Hepatocyte (in vitro differentiated cells): ENCODE measurements at regions not wholly inside any gene's neighbourhood (a gene's known extent, or its start where the extent isn't known, plus 50 kb on each side); places are given as distances from the start of the nearest gene placed in this dataset.

ENCODE experiments used
- DNase-seq: peaks from one replicate; pipeline ENCODE4 v3.0.0-alpha.2; 2016; ENCODE audit warnings: low spot score
- H2AFZ ChIP-seq: fragments of 200-600 bp; sonication (generic); 2 replicates; pipeline ENCODE4 v1.6.0; 2016; ENCODE audit warnings: antibody characterized with exemption, mild to moderate bottlenecking
- H3K27ac ChIP-seq: fragments of 200-600 bp; sonication (generic); 2 replicates; pipeline ENCODE4 v1.5.1; 2016; ENCODE audit warnings: mild to moderate bottlenecking
- H3K27me3 ChIP-seq: fragments of 200-600 bp; sonication (generic); 2 replicates; pipeline ENCODE4 v1.6.1; 2016
- H3K36me3 ChIP-seq: fragments of 200-600 bp; sonication (generic); replicated peaks from 2 replicates; pipeline ENCODE4 v1.5.1; 2016; ENCODE audit warnings: low read depth; ENCODE audit not compliant: insufficient read depth
- H3K4me1 ChIP-seq: fragments of 200-600 bp; sonication (generic); 2 replicates; pipeline ENCODE4 v1.5.1; 2016; ENCODE audit warnings: mild to moderate bottlenecking, moderate library complexity; ENCODE audit not compliant: insufficient read depth
- H3K4me2 ChIP-seq: fragments of 200-600 bp; sonication (generic); 2 replicates; pipeline ENCODE4 v1.6.0; 2016
- H3K4me3 ChIP-seq: fragments of 200-600 bp; sonication (generic); 2 replicates; pipeline ENCODE4 v1.5.1; 2016; ENCODE audit warnings: mild to moderate bottlenecking
- H3K79me2 ChIP-seq: fragments of 200-600 bp; sonication (generic); 2 replicates; pipeline ENCODE4 v1.6.0; 2017; ENCODE audit warnings: mild to moderate bottlenecking
- H3K9me2 ChIP-seq: fragments of 200-600 bp; sonication (generic); replicated peaks from 2 replicates; pipeline ENCODE4 v1.6.0; 2017; ENCODE audit warnings: mild to moderate bottlenecking; ENCODE audit not compliant: insufficient read depth
- H3K9me3 ChIP-seq: fragments of 200-600 bp; sonication (generic); 2 replicates; pipeline ENCODE4 v1.5.1; 2016; ENCODE audit warnings: low read depth, mild to moderate bottlenecking
- H4K20me1 ChIP-seq: fragments of 200-600 bp; sonication (generic); 2 replicates; pipeline ENCODE4 v1.6.0; 2016; ENCODE audit warnings: mild to moderate bottlenecking; ENCODE audit not compliant: insufficient read depth, poor library complexity, severe bottlenecking
- EZH2 ChIP-seq: fragments of 200-600 bp; sonication (generic); IDR thresholded peaks from 2 replicates; pipeline ENCODE4 v1.6.1; 2016; ENCODE audit warnings: antibody characterized with exemption, mild to moderate bottlenecking, borderline replicate concordance
- EZH2phosphoT487 ChIP-seq: fragments of 200-600 bp; sonication (generic); IDR thresholded peaks from one replicate; pipeline ENCODE4 v1.6.1; 2018; ENCODE audit warnings: antibody characterized with exemption, mild to moderate bottlenecking, low read depth, moderate library complexity; ENCODE audit not compliant: unreplicated experiment, severe bottlenecking
- WGBS: methylation state at CpG from one replicate; pipeline ENCODE4 v1.1.6; 2016; ENCODE audit warnings: low lambda C conversion rate; ENCODE audit errors: missing lambda C conversion rate; 5-methylcytosine and 5-hydroxymethylcytosine counted together
- TF ChIP-seq, protein P1 (sequence below): fragments of 200-600 bp; sonication (generic); IDR thresholded peaks from 2 replicates; pipeline ENCODE4 v1.5.1; 2016; ENCODE audit warnings: antibody characterized with exemption, mild to moderate bottlenecking; ENCODE audit not compliant: poor library complexity

- no peaks in the 10 kb centered on the region for H3K36me3 ChIP-seq
- no peaks in the 10 kb centered on the region for H4K20me1 ChIP-seq
- H3K4me1 ChIP-seq: no peaks in the 10 kb centered on the region
- no peaks in the 10 kb centered on the region for H3K9me3 ChIP-seq
- no peak for DNase-seq
- no peaks in the 10 kb centered on the region for H3K79me2 ChIP-seq
- 55% methylated on average over 2 of the region's 2 CpGs for WGBS
- no peaks in the 10 kb centered on the region for H3K27me3 ChIP-seq
- TF ChIP-seq EZH2: no peak
- no peak for TF ChIP-seq EZH2phosphoT487
- TF ChIP-seq, protein P1, sequence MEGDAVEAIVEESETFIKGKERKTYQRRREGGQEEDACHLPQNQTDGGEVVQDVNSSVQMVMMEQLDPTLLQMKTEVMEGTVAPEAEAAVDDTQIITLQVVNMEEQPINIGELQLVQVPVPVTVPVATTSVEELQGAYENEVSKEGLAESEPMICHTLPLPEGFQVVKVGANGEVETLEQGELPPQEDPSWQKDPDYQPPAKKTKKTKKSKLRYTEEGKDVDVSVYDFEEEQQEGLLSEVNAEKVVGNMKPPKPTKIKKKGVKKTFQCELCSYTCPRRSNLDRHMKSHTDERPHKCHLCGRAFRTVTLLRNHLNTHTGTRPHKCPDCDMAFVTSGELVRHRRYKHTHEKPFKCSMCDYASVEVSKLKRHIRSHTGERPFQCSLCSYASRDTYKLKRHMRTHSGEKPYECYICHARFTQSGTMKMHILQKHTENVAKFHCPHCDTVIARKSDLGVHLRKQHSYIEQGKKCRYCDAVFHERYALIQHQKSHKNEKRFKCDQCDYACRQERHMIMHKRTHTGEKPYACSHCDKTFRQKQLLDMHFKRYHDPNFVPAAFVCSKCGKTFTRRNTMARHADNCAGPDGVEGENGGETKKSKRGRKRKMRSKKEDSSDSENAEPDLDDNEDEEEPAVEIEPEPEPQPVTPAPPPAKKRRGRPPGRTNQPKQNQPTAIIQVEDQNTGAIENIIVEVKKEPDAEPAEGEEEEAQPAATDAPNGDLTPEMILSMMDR: no peak
- no peak overlapping the region for H3K27ac ChIP-seq
- H3K9me2 ChIP-seq: no peaks in the 10 kb centered on the region
- no peak overlapping the region for H3K4me2 ChIP-seq
- no peak overlapping the region for H2AFZ ChIP-seq
- H3K4me3 ChIP-seq: no peak overlapping the region
Observed at GRCh38 chr16:35557731-35558130, 2098.3 kb downstream of the TP53TG3F start.

GRCh38 chr16:35559911-35560636 lies 2100.7 kb downstream of the TP53TG3F start:
- DNase-seq: no peak
- H3K9me2 ChIP-seq: no peaks in the 10 kb centered on the region
- no peaks in the 10 kb centered on the region for H3K79me2 ChIP-seq
- no peak overlapping the region for H3K4me2 ChIP-seq
- H3K4me1 ChIP-seq: no peaks in the 10 kb centered on the region
- H4K20me1 ChIP-seq: no peaks in the 10 kb centered on the region
- no peaks in the 10 kb centered on the region for H3K27me3 ChIP-seq
- WGBS: 55% methylated on average over 2 of the region's 2 CpGs
- no peaks in the 10 kb centered on the region for H3K9me3 ChIP-seq
- TF ChIP-seq, protein P1: no peak
- TF ChIP-seq EZH2phosphoT487 (no peak), EZH2 (no peak)
- no peak overlapping the region for H3K4me3 ChIP-seq
- no peaks in the 10 kb centered on the region for H3K36me3 ChIP-seq
- H2AFZ ChIP-seq: no peak overlapping the region
- H3K27ac ChIP-seq: no peak overlapping the region

- H3K27ac ChIP-seq: no peak overlapping the region
- H4K20me1 ChIP-seq: no peaks in the 10 kb centered on the region
- no peaks in the 10 kb centered on the region for H3K9me3 ChIP-seq
- no peaks in the 10 kb centered on the region for H3K4me1 ChIP-seq
- no peak overlapping the region for H2AFZ ChIP-seq
- H3K27me3 ChIP-seq: no peaks in the 10 kb centered on the region
- no peaks in the 10 kb centered on the region for H3K79me2 ChIP-seq
- no peaks in the 10 kb centered on the region for H3K9me2 ChIP-seq
- DNase-seq: no peak
- H3K4me2 ChIP-seq: no peak overlapping the region
- H3K36me3 ChIP-seq: no peaks in the 10 kb centered on the region
- H3K4me3 ChIP-seq: no peak overlapping the region
- WGBS: 64% methylated on average over 6 of the region's 6 CpGs
- TF ChIP-seq EZH2phosphoT487: no peak
- no peak for TF ChIP-seq EZH2
- TF ChIP-seq, protein P1: no peak
Observed at GRCh38 chr16:35560637-35560984, 2101.2 kb downstream of the TP53TG3F start.

DNA sequence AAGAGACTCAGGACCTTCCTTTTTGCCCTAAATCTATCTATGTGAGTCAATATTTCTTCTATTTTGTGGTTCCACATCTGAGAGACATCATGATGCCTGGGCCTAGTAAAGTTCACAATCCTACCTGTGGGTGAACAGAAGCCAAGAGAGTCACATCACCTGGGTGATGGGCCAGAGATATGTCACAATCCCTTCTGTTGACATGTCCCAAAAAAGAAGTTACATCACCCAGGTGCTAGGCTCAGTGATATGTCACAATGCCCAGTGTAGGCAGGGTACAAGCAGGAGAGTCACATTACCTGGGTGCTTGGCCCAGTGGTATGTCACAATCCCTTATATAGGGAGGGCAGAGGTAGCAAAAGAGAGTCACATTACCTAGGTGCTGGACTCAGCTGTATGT lies 2101.9 kb downstream of the TP53TG3F start:
- Histone ChIP-seq H3K27ac (no peak overlapping the region), H3K4me1 (no peaks in the 10 kb centered on the region), H3K27me3 (no peaks in the 10 kb centered on the region), H3K4me2 (no peak overlapping the region), H3K79me2 (no peaks in the 10 kb centered on the region), H3K4me3 (no peak overlapping the region), H3K9me2 (no peaks in the 10 kb centered on the region), H4K20me1 (no peaks in the 10 kb centered on the region), H3K36me3 (no peaks in the 10 kb centered on the region), H3K9me3 (no peaks in the 10 kb centered on the region), H2AFZ (no peak overlapping the region)
- DNase-seq: no peak
- TF ChIP-seq, protein P1: no peak
- no peak for TF ChIP-seq EZH2phosphoT487
- TF ChIP-seq EZH2: no peak
